Left renal pelvis (tissue), 4 donors: ENCODE measurements at regions not wholly inside any gene's neighbourhood (a gene's known extent, or its start where the extent isn't known, plus 50 kb on each side); places are given as distances from the start of the nearest gene placed in this dataset.
"Not testable (repeated sequence)": the region's sequence is repeated elsewhere in the genome, so short reads cannot be mapped to it uniquely, and the experiment has no call there.

Experiments used
- DNase-seq, 4 donors: peaks; one replicate each; pipeline ENCODE4 v3.0.0-alpha.2; 2013; ENCODE audit warnings: low read depth in 4 of 4, low spot score in 3 of 4

DNA sequence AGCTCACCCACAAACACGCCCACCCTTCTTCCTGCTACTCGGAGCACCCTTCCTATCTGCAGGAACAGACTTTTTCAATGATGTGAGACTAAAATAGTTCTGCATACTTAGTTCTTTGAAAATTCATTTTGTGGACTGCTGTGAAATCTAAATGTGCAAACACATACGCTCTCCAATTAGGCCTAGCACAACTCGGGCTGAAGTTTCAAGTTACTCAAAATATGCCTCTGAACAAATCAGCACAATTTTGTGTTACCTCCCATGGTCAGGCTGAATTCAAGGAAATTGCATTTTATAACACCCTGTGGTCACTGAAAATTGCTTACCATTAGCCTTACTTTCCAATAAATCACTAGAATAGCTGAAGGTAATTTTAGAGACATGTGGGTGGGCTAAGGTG lies 323.8 kb upstream of the ADCY2 start:
- DNase-seq, result no peak

DNA sequence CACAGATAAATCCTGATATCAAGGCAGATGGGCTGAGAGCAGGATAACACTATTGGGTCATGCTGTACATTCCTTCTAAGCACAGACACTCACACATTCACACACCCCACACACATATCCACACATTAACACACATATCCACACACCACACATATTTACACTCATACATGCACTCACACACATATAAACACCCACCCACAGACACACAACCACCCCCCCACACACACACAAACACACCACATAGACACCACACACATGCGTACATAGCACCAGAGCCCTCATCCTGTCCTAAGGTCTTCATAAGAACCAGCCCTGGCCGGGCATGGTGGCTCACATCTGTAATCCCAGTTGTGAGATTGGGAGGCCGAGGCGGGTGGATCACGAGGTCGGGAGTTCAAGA lies 322.3 kb upstream of the ADCY2 start:
- DNase-seq, result no peak

DNA sequence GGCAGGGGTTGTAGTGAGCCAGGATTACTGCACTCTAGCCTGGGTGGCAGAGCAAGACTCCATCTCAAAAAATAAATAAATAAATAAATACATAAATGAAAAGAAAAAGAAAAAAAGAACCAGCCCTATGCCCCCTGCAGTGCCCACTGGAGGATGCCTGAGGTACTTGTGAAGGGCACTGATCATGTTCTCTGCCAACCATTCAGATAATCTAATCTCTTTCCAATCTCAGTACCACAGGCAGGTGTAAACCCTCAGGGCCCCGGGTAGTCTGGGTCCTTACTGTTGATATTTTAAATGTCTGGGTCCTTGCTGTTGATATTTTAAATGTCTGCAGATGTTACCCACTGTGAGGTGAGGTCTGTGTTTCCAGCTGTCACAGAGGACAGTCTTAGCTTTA lies 321.8 kb upstream of the ADCY2 start:
- DNase-seq, result no peak

DNA sequence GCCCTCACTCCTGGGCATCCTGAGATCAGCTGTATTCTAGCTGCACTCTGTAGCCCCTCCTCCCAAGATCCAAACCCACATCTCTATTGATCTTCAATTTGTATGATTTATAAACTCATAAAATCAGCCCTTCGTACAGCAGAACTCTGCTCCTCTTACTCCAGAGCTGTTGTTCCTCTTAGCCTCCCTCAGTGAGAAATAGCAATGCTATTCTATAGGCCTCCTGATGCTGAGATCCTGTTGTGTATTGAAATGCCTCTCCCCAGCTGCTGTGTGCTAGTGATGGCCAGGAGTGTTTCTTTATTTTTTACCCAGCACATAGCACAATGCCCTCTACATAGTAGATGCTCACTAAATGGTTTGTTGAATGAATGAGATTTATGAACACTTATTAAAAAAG lies 320.5 kb upstream of the ADCY2 start:
- no peak for DNase-seq

DNA sequence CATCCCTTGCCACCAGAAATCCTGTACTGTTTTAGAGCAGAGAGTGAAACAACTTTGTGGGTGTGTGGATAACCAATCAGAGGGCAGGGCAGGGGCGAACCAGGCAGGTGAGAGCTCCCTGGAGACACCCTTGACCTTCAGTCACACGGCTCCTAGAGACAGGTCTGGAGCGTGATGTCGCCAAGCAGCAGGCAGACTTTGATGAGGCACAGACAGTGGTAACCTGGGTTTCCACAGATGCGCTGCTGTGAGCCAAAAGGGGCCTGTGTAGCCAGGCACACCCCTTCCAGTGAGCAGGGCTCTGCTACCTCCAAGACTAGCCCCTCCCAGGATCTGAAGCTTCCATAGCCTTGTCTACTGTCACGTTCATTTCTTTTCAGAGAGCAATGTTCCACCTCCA lies 317.8 kb upstream of the ADCY2 start:
- DNase-seq, result no peak

DNA sequence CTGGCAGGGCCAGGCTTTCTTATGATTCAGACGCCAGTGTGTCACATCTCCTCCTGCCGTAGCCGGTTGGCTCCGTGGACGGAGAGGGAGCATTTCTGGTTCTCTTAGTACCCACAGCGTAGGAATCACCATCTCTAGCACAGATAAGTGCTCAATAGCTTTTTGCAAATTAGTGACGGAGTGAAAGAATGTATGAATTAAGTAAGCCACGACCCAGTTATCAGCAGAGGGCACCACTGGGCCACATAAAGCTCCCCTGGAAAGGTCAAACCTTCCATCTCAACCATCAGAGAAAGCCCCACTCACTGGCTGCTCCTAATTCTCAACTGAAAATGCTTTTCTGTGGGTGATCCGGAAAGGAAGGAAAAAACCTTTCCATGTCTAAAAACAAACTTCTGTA lies 317.0 kb upstream of the ADCY2 start:
- DNase-seq, result peak in 2 of 4 donors; percentile 2 to 9

DNA sequence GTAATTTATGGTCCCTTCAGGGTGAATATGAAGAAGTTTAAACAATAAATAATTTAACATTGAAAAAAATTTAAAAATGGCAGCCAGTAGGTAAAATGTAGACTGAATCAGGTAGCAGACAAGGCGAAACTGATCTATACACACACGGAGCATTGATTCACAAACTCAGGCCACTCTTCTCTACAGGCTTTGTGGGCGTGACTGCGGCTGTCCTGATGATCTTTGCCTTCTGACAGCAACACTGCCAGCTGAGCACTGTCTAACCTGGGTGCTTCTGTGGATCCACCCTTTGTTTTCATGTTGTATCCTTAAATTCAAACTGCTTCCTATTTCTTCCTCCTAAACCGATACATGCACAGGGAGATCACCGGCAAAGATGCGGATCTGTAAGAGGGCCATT lies 315.4 kb upstream of the ADCY2 start:
- no peak for DNase-seq

DNA sequence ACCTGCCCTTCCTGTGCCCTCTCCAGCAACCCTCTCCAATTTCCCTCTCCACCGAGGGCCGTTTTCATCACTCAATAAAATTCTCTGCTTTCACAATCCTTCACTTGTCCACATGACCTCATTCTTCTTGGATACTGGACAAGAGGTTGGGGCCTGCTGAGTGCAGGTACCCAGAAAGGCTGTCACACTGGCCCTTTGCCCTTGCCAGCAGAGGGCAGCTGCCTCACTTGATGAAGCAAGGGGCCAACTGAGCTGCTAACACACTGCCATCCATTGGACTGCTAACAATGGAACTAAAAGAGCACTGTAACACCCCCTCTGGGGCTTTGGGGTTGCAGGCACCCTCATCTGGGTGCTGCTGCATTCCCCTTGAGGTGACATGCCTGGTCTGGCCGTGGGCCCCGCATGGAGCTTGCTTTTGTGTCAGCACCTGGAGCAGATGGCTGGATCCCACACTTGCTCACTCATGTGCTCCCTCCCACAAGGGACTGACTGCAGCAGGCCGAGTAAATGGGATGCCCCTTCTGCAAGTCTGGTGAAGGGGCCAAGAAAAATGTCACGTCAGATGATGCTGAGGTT lies 308.1 kb upstream of the ADCY2 start:
- no peak for DNase-seq

DNA sequence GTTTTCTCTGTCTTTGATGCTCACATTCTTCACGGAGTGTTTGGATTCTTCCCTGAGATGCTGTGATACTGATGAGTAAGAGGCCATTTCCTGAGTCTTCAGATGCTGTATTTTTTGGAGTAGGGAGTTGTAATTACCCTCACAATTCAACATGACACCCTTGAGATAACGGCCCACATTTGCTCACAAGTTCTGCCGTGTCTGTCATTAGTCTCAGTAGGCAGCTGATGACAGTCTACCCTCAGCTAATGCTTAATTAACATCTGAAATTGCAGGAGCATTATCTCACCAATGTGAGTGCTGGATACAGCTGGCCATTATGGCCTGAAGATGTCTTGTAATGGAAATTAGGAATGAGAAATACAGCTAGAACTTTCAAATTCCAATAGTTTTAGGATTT lies 307.1 kb upstream of the ADCY2 start:
- no peak for DNase-seq

DNA sequence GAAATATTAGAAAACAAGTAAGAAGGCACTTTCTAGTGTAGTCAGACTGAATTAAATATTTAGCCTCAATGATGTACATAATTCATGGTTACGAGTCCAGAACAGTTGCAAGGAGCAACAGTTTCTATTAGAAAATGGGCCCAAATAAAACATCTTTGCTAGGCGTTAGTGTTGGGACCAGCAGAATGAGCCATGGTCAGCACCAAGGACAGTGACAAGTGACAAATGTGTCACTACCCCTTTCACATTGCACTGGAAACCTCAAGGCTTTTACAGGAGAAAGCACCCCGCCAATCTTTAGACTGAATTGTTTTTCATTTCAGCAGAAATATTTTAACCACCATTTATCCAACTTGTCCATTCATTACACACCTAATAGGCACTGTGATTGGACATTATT lies 301.3 kb upstream of the ADCY2 start:
- peak; percentile 8 to 47 (median 28) for DNase-seq

DNA sequence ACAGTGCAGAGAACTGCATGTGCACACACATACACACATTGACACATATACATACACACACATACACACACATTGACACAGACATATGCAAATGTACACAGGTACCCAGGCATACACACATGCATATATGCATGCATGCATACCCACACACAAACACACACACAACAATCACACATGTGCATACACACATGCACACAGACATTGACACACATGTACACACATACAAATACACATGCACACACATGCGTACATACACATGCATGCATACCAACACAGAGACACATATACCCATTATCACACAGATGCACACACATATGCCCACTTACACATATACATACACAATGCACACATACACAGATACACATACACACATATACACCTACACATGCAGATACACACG lies 299.6 kb upstream of the ADCY2 start:
- DNase-seq, result no peak

DNA sequence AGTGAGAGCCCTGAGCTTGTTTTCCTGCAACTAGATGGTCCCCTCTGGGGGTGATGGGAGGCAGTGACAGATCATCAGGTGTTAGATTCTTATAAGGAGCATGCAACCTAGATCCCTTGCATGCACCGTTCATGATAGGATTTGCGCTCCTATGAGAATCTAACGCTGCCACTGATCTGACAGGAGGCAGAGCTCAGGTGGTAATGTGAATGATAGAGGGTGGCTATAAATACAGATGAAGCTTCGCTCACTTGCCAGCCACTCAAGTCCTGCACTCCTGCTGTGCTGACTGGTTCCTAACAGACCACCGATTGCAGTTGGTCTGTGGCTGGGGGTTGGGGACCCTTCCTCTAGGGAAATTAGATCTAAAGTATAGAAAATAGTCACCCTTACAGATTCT lies 290.6 kb upstream of the ADCY2 start:
- DNase-seq, result no peak

DNA sequence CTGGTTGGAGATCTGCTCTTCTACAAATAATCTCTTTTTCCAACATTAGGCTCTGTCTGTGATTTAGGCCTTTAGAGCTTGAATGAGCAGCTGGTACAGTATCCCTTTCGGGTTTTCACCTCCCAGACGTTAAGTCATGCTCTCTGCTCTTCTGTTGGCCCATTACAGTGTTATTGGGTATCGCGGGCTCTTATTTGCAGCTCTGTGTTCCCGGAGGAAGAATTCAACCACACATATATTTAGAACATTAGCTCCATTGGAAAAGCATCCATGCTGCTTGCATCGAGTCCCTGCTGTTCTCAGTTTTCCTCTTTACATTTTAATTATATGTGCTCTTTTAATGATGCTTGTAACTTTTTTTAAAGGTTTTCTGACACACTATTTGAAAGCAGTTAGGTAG lies 278.0 kb upstream of the ADCY2 start:
- DNase-seq, result no peak

DNA sequence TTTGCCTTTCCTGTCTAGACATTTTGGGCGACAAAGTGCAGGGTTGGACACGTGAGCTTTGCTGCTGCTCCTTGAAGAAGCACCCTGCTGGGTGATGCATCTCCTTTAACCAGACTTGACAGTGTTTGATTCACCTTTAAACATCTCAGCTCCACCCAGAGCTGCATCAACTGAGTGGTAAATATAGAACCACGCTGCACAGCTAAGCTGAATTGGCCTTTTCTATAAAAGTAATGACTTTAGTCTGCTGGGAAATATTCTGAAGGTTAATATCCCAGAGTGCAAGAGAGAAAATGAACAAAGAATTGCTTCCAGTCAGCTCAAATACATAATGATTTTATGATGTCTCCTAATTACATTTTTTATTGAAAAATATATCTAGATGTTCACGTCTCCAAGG lies 264.3 kb upstream of the ADCY2 start:
- no peak for DNase-seq

DNA sequence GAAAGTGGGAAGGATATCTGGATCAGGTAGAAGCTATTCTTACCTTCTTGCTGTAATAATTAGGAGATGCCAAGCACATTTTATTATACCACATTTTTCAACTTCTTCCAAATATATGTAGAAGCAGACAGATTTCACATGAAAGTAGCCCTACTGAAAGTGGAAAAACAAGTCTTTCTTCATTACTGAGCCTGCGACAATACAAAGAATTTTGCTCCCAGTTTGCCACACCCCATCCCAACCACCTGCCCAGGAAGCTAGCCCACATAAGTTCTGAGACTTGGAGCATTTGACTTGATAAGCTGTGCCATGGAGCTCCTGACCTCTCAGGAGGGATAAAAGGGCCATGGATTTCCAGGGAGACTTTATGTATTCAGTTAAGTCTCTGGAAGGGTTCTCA lies 249.1 kb upstream of the ADCY2 start:
- no peak for DNase-seq

DNA sequence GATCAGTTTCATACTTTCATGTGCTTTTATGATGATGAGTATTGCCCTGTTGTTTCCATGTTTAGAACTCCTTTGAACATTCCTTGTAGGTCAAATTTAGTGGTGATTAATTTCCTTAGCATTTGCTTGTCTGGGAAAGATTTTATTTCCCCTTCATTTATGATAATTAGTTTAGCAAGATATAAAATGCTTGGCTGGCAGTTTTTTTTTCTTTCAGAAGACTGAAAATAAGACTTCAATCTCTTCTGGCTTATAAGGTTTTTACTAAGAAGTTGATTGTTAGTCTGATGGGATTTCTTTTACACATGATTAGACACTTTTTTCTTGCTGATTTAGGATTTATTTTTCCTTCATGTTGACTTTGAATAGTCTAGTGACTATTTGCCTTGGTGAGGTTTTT lies 238.9 kb upstream of the ADCY2 start:
- no peak for DNase-seq

DNA sequence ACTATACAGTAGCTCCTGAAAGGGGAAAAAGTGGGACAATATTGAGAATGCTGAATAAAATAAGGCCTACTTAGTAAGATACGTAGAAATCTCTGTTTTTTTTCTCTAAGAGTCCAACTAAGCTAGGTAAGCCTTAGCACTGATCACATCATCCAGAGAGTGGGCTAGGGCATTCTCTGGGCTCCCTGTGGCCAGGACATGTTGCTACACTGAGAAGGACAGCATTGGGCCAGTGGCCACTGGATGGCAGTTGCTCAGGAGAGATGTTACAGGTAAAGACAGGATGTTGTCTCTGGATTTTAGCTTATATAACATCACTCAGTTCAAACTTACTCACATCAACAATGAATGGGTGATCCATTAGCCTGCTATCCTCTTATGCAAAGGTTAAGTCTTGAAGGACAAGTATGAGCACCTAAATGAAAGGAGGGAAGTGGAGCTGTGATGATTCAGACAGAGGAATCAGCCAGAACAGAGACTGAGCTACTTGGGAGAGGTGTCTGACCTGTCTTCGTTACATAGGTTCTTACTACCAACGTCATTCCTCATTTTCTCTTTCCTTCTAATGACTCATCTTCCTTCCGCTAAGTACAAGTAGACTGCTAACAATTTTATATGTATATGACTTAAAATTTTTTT lies 226.6 kb upstream of the ADCY2 start:
- no peak for DNase-seq

DNA sequence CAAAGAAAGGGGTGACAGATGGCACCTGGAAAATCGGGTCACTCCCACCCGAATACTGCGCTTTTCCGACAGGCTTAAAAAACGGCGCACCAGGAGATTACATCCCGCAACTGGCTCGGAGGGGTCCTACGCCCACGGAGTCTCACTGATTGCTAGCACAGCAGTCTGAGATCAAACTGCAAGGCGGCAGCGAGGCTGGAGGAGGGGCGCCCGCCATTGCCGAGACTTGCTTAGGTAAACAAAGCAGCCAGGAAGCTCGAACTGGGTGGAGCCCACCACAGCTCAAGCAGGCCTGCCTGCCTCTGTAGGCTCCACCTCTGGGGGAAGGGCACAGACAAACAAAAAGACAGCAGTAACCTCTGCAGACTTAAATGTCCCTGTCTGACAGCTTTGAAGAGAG lies 225.2 kb upstream of the ADCY2 start:
- DNase-seq, result not testable (repeated sequence)

DNA sequence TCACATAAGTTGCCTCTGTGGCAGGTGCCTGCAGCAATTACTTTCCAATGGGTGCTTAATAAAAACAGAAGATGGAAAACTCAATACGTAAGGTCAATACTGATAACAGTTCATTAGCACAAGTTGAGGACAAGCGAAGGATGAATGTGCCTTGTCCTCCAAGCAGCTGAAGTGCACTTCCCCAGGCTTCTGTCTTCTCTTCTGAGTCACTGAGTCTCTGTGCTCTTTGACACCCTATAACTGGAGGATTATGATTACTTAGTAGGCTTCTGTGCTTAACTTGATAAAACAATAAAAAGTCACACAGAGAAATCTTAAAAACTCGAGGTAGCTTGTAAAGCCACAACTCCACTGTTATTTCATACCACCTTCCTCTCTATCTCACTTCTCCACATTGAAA lies 216.6 kb upstream of the ADCY2 start:
- DNase-seq, result no peak

DNA sequence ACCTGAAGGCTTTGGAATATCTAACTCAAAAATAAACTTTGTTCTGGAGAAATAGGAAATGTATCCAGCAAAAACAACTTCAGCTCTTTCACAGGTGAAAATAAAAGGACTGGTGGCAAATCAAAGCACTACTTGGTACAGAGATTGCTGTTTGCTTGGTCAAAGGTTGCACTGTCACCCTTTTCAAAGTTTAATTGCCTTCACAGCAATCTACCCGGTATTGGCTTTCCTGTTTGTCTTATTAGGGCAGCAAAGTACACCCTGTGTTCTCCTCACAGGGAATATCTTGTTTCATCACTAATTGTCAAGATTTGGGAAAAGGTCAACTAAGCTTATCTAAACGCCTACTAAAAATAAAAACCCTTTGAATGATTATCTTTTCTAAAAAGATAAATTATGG lies 214.1 kb upstream of the ADCY2 start:
- no peak for DNase-seq

DNA sequence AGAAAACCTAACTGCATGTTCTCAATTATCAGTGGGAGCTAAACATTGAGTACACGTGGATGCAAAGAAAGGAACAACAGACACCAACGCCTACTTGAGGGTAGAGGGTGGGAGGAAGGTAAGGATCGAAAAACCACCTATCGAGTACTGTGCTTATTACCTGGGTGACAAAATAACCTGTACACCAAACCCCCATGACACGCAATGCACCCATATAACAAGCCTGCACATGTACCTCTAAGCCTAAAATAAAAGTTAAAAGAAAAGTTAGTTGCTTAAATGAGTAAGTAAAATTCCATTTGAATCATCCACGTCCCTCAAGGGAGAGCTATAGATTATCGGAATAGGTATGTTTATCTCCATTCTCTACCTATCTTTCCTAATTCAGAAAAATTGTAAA lies 210.2 kb upstream of the ADCY2 start:
- DNase-seq, result no peak

DNA sequence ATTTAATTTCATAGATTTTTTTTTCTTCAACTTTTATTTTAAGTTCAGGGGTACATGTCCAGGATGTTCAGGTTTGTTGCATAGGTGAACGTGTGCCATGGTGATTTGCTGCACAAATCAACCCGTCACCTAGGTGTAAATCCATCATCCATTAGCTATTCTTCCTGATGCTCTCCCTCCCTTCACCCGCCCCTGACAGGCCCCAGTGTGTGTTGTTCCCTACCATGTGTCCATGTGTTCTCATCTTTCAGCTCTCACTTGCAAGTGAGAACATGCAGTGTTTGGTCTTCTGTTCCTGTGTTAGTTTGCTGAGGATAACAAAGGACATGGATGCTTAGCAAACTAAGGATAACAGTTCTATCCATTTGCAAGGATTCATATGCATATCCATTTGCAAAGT lies 209.1 kb upstream of the ADCY2 start:
- DNase-seq, result no peak

DNA sequence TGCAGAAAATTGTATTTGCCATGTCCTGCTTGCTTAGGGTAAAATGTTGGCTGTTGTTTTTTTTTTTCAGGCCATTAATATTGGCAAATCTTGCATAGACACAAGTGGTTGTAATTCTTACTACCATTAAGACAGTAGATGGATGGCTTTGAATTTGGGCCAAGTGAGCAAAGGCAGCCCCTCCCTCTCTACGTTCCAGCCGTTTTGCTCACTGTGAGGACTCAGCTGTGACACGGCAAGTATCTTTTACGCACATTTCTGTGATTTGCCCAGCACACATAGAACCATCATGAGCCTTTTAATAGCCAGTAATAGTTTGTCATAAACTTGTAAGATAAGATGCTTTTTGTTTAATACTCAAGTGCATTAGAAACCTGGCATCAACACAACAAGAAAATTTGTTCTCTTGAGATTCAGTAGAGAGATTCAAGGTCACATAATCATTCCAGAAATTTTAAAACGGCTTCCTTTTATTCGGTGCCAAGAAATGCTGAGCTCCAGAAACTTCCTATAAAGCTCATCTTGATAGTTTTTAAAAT lies 205.2 kb upstream of the ADCY2 start:
- no peak for DNase-seq
